DND-41 (cell line): ENCODE measurements at regions not wholly inside any gene's neighbourhood (a gene's known extent, or its start where the extent isn't known, plus 50 kb on each side); places are given as distances from the start of the nearest gene placed in this dataset.

Experiments used
- CTCF ChIP-seq: IDR thresholded peaks from 2 replicates; pipeline ENCODE4 v1.5.1; 2012; ENCODE audit warnings: borderline replicate concordance, low read length, moderate library complexity, mild to moderate bottlenecking; ENCODE audit not compliant: poor library complexity, severe bottlenecking; ENCODE audit errors: extremely low read depth
- EZH2 ChIP-seq: IDR thresholded peaks from 3 replicates; pipeline ENCODE4 v1.6.1; 2012; ENCODE audit warnings: borderline replicate concordance, low read depth, mild to moderate bottlenecking, moderate library complexity, low read length, inconsistent platforms; ENCODE audit not compliant: severe bottlenecking

GRCh38 chr5:89041976-89042375 is 159.0 kb upstream of the MEF2C start:
- TF ChIP-seq CTCF (no peak), EZH2 (no peak)
